ENCODE measurements at regions not wholly inside any gene's neighbourhood (a gene's known extent, or its start where the extent isn't known, plus 50 kb on each side); places are given as distances from the start of the nearest gene placed in this dataset.

DNA sequence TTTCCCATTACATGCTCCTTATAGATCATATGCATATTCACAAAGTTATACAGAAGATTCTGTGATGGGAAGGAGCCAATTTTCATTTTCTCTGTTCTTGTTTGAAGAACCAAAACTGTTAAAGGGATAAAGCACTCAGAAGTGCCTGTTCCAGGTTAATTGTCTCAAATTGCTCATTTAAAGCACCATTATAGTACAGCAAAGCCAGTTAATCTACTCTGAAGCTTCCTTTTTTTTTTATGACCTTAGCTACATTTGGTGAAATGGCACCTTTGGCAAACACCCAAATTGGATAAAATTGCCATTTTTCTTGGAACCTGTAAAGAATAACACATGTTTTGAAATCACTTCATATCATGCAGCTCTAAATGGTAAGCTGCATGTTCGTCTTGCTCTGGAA, 1092.3 kb downstream of the BCL11A start:
- TF ChIP-seq BACH2 (CRISPR knock-in tag; IDR thresholded peaks at IDR 0.05; ENCODE audit: borderline replicate concordance), result no peak
- no peak for TF ChIP-seq SNAI2 (CRISPR knock-in tag; IDR thresholded peaks at IDR 0.05)
